DND-41 (cell line): ENCODE measurements at regions not wholly inside any gene's neighbourhood (a gene's known extent, or its start where the extent isn't known, plus 50 kb on each side); places are given as distances from the start of the nearest gene placed in this dataset.

Source experiments
- ATAC-seq: fragments of 200-7000 bp; cut with Tn5 transposase; 3 replicates; pipeline ENCODE4 v1.9.1; 2021; ENCODE audit warnings: low read depth; ENCODE audit not compliant: insufficient read depth
- DNase-seq: peaks from one replicate; pipeline ENCODE4 v3.0.0-alpha.2; 2020
- H2AFZ ChIP-seq: 2 replicates; pipeline ENCODE4 v1.6.0; 2012; ENCODE audit warnings: low read depth, low read length
- H3K27ac ChIP-seq: 2 replicates; pipeline ENCODE4 v1.5.1; 2012; ENCODE audit warnings: low read length, inconsistent platforms
- H3K27me3 ChIP-seq: fragments of 200-600 bp; sonication (generic); 2 replicates; pipeline ENCODE4 v1.6.0; 2012; ENCODE audit warnings: low read length, mild to moderate bottlenecking, inconsistent platforms; ENCODE audit not compliant: insufficient read depth, poor library complexity
- H3K36me3 ChIP-seq: 2 replicates; pipeline ENCODE4 v1.5.1; 2012; ENCODE audit warnings: low read length, inconsistent platforms; ENCODE audit not compliant: insufficient read depth
- H3K4me1 ChIP-seq: 2 replicates; pipeline ENCODE4 v1.5.1; 2012; ENCODE audit warnings: mild to moderate bottlenecking, low read length; ENCODE audit not compliant: insufficient read depth
- H3K4me2 ChIP-seq: 2 replicates; pipeline ENCODE4 v1.6.0; 2012; ENCODE audit warnings: mild to moderate bottlenecking, moderate library complexity, low read length, inconsistent platforms; ENCODE audit not compliant: insufficient read depth
- H3K4me3 ChIP-seq, 2 experiments: fragments of 200-600 bp in 1 of 2; shearing (Covaris generic) in 1 of 2; 2 replicates each; pipeline ENCODE4 v1.5.1; 2012 to 2016; ENCODE audit warnings: inconsistent platforms in 2 of 2, low read length in 2 of 2, mild to moderate bottlenecking in 2 of 2, low read depth in 1 of 2, moderate library complexity in 1 of 2
- H3K79me2 ChIP-seq: 2 replicates; pipeline ENCODE4 v1.6.0; 2012; ENCODE audit warnings: low read length, inconsistent platforms; ENCODE audit not compliant: insufficient read depth
- H3K9ac ChIP-seq: 2 replicates; pipeline ENCODE4 v1.6.0; 2012; ENCODE audit warnings: low read depth, mild to moderate bottlenecking, inconsistent platforms, low read length, moderate library complexity
- H3K9me3 ChIP-seq: 2 replicates; pipeline ENCODE4 v1.5.1; 2012; ENCODE audit warnings: low read length, moderate library complexity, mild to moderate bottlenecking, inconsistent platforms; ENCODE audit not compliant: insufficient read depth, severe bottlenecking
- H4K20me1 ChIP-seq: 2 replicates; pipeline ENCODE4 v1.6.0; 2012; ENCODE audit warnings: low read length; ENCODE audit not compliant: insufficient read depth
- CTCF ChIP-seq: IDR thresholded peaks from 2 replicates; pipeline ENCODE4 v1.5.1; 2012; ENCODE audit warnings: borderline replicate concordance, low read length, moderate library complexity, mild to moderate bottlenecking; ENCODE audit not compliant: poor library complexity, severe bottlenecking; ENCODE audit errors: extremely low read depth
- EZH2 ChIP-seq: IDR thresholded peaks from 3 replicates; pipeline ENCODE4 v1.6.1; 2012; ENCODE audit warnings: borderline replicate concordance, low read depth, mild to moderate bottlenecking, moderate library complexity, low read length, inconsistent platforms; ENCODE audit not compliant: severe bottlenecking

DNA sequence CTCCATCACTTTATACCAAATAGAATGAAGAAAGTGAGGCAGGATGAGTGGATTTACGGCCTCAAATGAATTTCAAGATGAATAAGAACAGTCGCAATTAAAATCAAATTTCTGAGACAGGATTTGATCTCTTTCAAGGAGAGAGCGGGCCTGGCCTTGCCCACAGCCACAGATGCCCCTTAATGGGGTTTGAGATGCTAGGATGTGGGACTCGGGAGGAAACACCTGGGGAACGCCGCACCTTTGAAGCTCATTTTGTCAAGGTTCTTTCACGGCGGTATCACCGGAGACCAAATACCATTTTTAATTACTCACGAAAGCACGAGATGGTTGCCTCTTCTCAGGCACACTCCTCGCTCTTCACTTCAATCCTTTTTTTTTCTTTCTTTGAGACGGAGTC lies 178.1 kb upstream of the SDK2 start:
- H3K36me3 ChIP-seq, result no peaks in the 10 kb centered on the region
- ATAC-seq, result no peak
- H3K4me2 ChIP-seq, result no peak overlapping the region
- DNase-seq, result peak; percentile 9
- no peak overlapping the region for H3K4me3 ChIP-seq
- H3K27ac ChIP-seq, result no peak overlapping the region
- no peaks in the 10 kb centered on the region for H3K79me2 ChIP-seq
- peaks cover 15% of the 10 kb centered on the region for H3K27me3 ChIP-seq
- no peak for TF ChIP-seq CTCF
- no peak for TF ChIP-seq EZH2
- H4K20me1 ChIP-seq, result no peaks in the 10 kb centered on the region
- peaks cover 15% of the 10 kb centered on the region for H3K9me3 ChIP-seq
- H3K4me1 ChIP-seq, result no peaks in the 10 kb centered on the region
- H2AFZ ChIP-seq, result no peak overlapping the region
- no peak overlapping the region for H3K9ac ChIP-seq

GRCh38 chr17:73823684-73824083 lies 179.4 kb upstream of the SDK2 start:
- H3K27me3 ChIP-seq, result peaks cover 15% of the 10 kb centered on the region
- TF ChIP-seq CTCF, result no peak
- TF ChIP-seq EZH2, result no peak

DNA sequence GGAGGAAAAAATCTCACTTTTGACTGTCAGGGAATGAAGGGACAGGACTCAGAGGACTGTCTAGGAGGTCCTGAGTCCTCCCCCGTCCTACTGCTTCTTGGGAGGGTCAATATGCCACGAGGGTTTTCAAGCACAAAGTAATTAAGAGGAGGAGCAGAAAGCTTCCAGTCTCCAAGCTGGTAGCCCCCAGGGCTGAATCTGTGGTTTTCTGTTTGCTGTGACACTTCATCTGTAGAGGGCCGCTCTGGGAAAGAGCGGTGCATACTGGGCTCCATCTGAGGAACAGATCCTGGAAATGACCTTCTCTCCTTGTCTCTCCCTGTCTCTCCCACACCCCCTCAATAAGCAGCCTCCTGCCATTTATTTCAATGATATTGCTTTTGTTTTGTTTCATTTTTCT lies 180.1 kb upstream of the SDK2 start:
- H3K4me2 ChIP-seq, result no peak overlapping the region

More at GRCh38 chr17:73823684-73824083, 179.4 kb upstream of the SDK2 start:
- DNase-seq, result no peak
- Histone ChIP-seq H3K4me1 (no peaks in the 10 kb centered on the region), H2AFZ (no peak overlapping the region), H3K27ac (no peak overlapping the region), H3K9ac (no peak overlapping the region), H3K4me2 (no peak overlapping the region), H3K36me3 (no peaks in the 10 kb centered on the region), H3K9me3 (peaks cover 9% of the 10 kb centered on the region), H4K20me1 (no peaks in the 10 kb centered on the region), H3K4me3 (no peak overlapping the region), H3K79me2 (no peaks in the 10 kb centered on the region)
- no peak for ATAC-seq

More for the DNA sequence above, 180.1 kb upstream of the SDK2 start:
- no peak overlapping the region for H2AFZ ChIP-seq
- H3K79me2 ChIP-seq, result no peaks in the 10 kb centered on the region
- H3K9ac ChIP-seq, result no peak overlapping the region
- no peak overlapping the region for H3K4me3 ChIP-seq
- TF ChIP-seq CTCF (no peak), EZH2 (no peak)
- H3K36me3 ChIP-seq, result no peaks in the 10 kb centered on the region
- H3K27me3 ChIP-seq, result peaks cover 15% of the 10 kb centered on the region
- ATAC-seq (no peak), DNase-seq (no peak)
- H3K27ac ChIP-seq, result no peak overlapping the region
- H4K20me1 ChIP-seq, result no peaks in the 10 kb centered on the region
- H3K4me1 ChIP-seq, result no peaks in the 10 kb centered on the region
- peaks cover 4% of the 10 kb centered on the region for H3K9me3 ChIP-seq
